Spinal cord (tissue), 9 donors: ENCODE measurements at regions not wholly inside any gene's neighbourhood (a gene's known extent, or its start where the extent isn't known, plus 50 kb on each side); places are given as distances from the start of the nearest gene placed in this dataset.
"Not testable (repeated sequence)": the region's sequence is repeated elsewhere in the genome, so short reads cannot be mapped to it uniquely, and the experiment has no call there.

Experiments used
- DNase-seq, 6 donors: peaks; one replicate each; pipeline versions ENCODE4 v3.0.0 to v3.0.0-alpha.2; 2013 to 2015; ENCODE audit warnings: low spot score in 6 of 6, low read depth in 4 of 6
- H3K27ac ChIP-seq: one replicate; pipeline ENCODE4 v1.5.1; 2013; ENCODE audit warnings: low read depth, low read length, control low read depth
- H3K27me3 ChIP-seq: one replicate; pipeline ENCODE4 v1.6.1; 2013; ENCODE audit warnings: low read length; ENCODE audit not compliant: control insufficient read depth, insufficient read depth
- H3K36me3 ChIP-seq: one replicate; pipeline ENCODE4 v1.6.1; 2013; ENCODE audit warnings: low read length; ENCODE audit not compliant: control insufficient read depth, insufficient read depth
- H3K4me1 ChIP-seq: one replicate; pipeline ENCODE4 v1.6.1; 2013; ENCODE audit warnings: low read length; ENCODE audit not compliant: control insufficient read depth, insufficient read depth
- H3K4me3 ChIP-seq: one replicate; pipeline ENCODE4 v1.5.1; 2013; ENCODE audit warnings: low read depth, low read length, control low read depth
- H3K9me3 ChIP-seq: one replicate; pipeline ENCODE4 v1.6.1; 2013; ENCODE audit warnings: low read length; ENCODE audit not compliant: control insufficient read depth, insufficient read depth
- WGBS: methylation state at CpG from one replicate; pipeline ENCODE4 v1.1.5; 2013; ENCODE audit warnings: missing lambda C conversion rate; ENCODE audit not compliant: insufficient coverage; 5-methylcytosine and 5-hydroxymethylcytosine counted together
- donor health status: healthy.

DNA sequence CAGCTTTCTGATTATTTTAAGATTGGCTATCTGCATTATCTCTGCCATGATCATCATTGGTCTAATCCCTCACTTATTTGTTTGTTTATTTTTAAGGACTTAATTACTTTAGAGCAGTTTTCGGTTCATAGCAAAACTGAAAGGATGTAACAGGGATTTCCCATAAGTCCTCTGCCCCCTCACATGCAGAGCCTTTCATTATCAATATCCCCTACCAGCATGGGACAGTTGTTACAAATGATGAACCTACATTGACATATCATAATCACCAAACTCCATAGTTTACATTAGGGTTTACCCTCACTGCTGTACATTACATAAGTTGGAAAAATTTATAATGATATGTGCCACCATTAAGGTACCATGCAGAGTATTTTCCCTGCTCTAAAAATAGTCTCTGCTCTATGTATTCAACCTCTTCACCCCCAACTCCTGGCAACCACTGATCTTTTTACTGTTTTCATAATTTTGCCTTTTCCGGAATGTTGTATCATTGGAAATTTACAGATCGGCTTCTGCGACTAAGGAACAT is 131.9 kb downstream of the GOLGA6L6 start:
- not testable (repeated sequence) for DNase-seq, H3K4me1 ChIP-seq, H3K27ac ChIP-seq, H3K9me3 ChIP-seq, H3K27me3 ChIP-seq, H3K36me3 ChIP-seq, H3K4me3 ChIP-seq
- WGBS: 85% methylated on average over 3 of the region's 4 CpGs

GRCh38 chr15:20409247-20409646 is 132.4 kb downstream of the GOLGA6L6 start:
- 55% methylated on average over 1 of the region's 1 CpG for WGBS
- H3K27ac ChIP-seq: no peak overlapping the region
- H3K36me3 ChIP-seq: no peaks in the 10 kb centered on the region
- no peak overlapping the region for H3K4me3 ChIP-seq
- peaks cover 3% of the 10 kb centered on the region for H3K9me3 ChIP-seq
- H3K4me1 ChIP-seq: no peaks in the 10 kb centered on the region
- H3K27me3 ChIP-seq: no peaks in the 10 kb centered on the region
- no peak for DNase-seq

DNA sequence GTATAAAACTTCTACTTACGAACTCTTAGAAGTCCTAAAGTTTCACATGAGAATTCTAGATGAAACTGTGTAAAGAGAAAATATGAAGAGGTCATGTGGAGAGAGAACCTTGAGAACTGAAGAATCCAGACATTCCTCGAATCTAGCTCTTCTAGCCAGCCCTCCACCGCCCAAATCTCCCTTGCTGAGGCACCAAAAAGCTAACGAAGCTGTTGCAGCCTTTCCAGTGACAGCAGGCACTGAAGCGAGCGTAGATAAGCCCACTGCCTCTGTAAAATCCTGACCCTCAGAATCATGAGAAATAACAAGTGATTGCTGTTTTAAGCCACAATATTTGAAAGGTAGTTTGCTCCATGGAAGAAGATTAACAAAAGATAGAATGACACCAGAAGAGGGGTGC is 134.0 kb downstream of the GOLGA6L6 start:
- no peak for DNase-seq
- no peaks in the 10 kb centered on the region for H3K4me1 ChIP-seq
- no peaks in the 10 kb centered on the region for H3K36me3 ChIP-seq
- H3K27ac ChIP-seq: no peak overlapping the region
- H3K4me3 ChIP-seq: no peak overlapping the region
- peaks cover 3% of the 10 kb centered on the region for H3K9me3 ChIP-seq
- no peaks in the 10 kb centered on the region for H3K27me3 ChIP-seq
- WGBS: 66% methylated on average over 5 of the region's 6 CpGs

- WGBS: no CpG with 5 or more reads among the region's 1 CpG
- H3K27ac ChIP-seq, DNase-seq, H3K27me3 ChIP-seq, H3K4me3 ChIP-seq, H3K36me3 ChIP-seq, H3K9me3 ChIP-seq, H3K4me1 ChIP-seq: not testable (repeated sequence)
Observed at GRCh38 chr15:20404571-20404970, 137.0 kb downstream of the GOLGA6L6 start.

GRCh38 chr15:20402586-20402985 is 139.0 kb downstream of the GOLGA6L6 start:
- 83% methylated on average over 2 of the region's 3 CpGs for WGBS
- not testable (repeated sequence) for H3K4me1 ChIP-seq, DNase-seq, H3K27ac ChIP-seq, H3K4me3 ChIP-seq, H3K36me3 ChIP-seq, H3K9me3 ChIP-seq, H3K27me3 ChIP-seq

DNA sequence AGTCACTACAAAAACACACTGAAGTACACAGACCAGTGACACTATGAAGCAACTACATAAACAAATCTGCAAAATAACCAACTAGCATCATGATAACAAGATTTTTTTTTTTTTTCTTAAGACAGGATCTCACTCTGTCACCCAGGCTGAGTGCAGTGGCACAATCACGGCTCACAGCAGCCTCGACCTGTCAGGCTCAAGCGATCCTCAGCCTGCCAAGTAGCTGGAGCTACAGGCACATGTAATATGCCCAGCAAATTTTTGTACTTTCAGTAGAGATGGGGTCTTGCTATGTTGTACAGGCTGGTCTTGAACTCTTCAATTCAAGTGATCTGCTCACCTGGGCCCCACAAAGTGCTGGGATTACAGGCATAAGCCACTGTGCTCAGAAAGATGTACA is 140.5 kb downstream of the GOLGA6L6 start:
- not testable (repeated sequence) for H3K27ac ChIP-seq, H3K27me3 ChIP-seq, H3K9me3 ChIP-seq, H3K4me3 ChIP-seq, DNase-seq, H3K4me1 ChIP-seq, H3K36me3 ChIP-seq
- 75% methylated on average over 3 of the region's 3 CpGs for WGBS

DNA sequence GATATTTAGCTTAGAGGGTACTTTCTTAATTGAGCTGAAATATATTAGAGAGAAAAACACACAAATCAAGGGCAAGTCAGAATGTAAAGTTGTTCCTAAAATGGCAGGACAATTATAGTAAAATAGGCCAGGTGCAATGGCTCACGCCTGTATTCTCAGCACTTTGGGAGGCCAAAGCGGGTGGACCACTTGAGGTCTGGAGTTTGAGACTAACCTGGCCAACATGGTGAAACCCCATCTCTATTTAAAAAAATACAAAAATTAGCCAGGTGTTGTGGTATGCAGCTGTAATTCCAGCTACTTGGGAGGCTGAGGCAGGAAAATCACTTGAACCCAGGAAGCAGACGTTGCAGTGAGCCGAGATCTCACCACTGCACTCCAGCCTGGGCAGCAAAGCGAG is 142.9 kb downstream of the GOLGA6L6 start:
- not testable (repeated sequence) for DNase-seq, H3K4me1 ChIP-seq, H3K27ac ChIP-seq, H3K9me3 ChIP-seq, H3K27me3 ChIP-seq, H3K36me3 ChIP-seq, H3K4me3 ChIP-seq
- 84% methylated on average over 2 of the region's 5 CpGs for WGBS

DNA sequence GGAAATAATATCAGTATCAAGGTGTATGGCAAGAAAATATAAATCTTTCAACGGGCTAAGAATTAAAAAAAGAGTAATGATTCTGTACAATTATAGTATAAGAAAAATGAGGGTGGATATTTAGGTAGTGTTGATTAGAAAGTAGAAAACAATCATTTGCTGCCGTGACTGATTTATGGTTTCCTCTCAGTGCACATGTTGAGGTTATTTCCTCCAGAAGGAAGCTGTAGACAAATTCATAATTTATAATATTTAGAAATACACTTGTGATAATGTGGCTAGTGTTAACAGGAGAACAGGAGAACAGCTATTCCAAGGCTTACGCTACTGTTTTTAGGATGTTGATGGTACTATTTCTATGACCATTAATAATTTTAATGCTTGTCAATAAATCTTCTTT is 153.4 kb downstream of the GOLGA6L6 start:
- not testable (repeated sequence) for H3K4me3 ChIP-seq, H3K36me3 ChIP-seq, H3K4me1 ChIP-seq, DNase-seq, H3K9me3 ChIP-seq, H3K27ac ChIP-seq, H3K27me3 ChIP-seq
- WGBS: no CpG with 5 or more reads among the region's 3 CpGs

DNA sequence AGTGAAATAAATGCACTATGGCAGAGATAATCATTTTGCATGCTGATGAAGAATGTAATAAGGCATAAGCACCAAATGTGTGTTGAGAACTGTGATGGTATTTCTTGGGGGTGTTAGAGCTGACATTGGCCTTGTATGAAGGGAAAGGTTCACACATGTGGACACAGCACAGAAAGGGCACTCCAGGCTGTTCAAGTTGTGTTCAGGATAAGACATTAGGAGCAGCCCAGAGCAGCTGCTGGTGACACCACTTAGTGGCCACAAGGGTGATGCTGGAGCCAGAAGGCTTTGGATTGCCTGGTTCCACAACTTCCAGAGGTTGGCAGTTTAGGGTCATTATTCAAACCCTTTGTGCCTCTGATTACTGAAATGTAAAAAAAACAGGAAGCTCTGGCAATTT is 155.4 kb downstream of the GOLGA6L6 start:
- H3K4me1 ChIP-seq: no peaks in the 10 kb centered on the region
- no peak overlapping the region for H3K27ac ChIP-seq
- no peak for DNase-seq
- no peak overlapping the region for H3K4me3 ChIP-seq
- no peaks in the 10 kb centered on the region for H3K9me3 ChIP-seq
- H3K27me3 ChIP-seq: no peaks in the 10 kb centered on the region
- H3K36me3 ChIP-seq: no peaks in the 10 kb centered on the region

GRCh38 chr15:20380199-20380598 is 161.4 kb downstream of the GOLGA6L6 start:
- H3K4me3 ChIP-seq, H3K27me3 ChIP-seq, H3K27ac ChIP-seq, H3K9me3 ChIP-seq, DNase-seq, H3K36me3 ChIP-seq, H3K4me1 ChIP-seq: not testable (repeated sequence)
- WGBS: 100% methylated on average over 2 of the region's 5 CpGs
